Dedifferentiated amniotic fluid mesenchymal stem cell (primary cell): ENCODE measurements at regions not wholly inside any gene's neighbourhood (a gene's known extent, or its start where the extent isn't known, plus 50 kb on each side); places are given as distances from the start of the nearest gene placed in this dataset.

Experiments
- DNase-seq: peaks from one replicate; pipeline ENCODE4 v3.0.0-alpha.2; 2016; ENCODE audit errors: extremely low spot score

DNA sequence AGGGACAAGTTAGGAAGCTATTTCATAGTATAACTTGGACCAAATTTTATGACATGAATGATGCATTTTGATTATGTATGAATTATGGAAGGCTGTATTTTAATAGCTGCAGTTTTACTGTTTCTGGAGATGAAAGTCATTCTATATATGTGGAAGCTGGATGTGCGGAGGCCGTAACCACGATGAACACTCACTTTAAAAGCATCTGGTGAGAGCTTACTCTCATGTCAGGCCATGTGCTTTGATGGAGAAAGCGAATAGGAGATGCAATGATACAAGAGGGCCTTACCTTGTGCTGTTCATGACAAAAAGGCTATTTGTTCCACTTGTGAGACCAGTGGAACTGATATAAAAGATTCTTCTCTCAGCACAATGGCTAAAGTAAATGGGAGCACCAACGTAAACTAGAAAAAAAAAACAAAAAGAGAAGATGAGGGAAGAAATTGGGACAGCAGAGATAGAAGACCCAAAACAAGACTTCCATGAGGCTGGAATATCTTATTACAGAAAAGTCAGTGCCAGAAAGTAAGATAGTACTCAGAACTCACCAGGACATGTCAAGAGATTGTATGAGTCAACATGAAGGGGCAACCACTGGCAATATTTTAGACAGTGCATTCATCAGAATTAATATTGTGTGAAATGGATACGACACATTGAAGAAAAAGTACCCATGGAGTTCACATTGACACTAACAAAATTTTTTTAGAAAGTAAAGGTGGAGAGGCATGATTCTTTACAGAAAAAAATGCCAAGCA, 63.3 kb upstream of the GAB1 start:
- no peak for DNase-seq

DNA sequence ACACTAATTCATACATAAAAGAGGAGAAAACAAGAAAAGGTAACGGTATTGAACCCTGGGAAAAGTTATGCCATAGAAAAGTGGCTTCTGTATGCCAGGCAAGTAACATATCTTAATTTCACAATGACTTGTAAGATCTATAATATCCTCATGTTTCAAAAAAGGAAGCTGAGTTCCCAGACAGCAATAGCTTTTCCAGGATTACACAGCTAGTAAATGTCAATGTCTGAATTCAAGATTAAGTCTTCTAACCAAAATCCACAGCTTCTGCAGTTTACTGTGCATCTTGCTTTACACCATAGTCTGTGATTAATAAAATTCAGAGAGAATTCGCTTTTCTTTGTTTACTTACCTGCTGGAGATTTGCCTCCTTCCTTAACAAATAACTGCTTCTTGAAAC, 55.8 kb upstream of the GAB1 start:
- no peak for DNase-seq

DNA sequence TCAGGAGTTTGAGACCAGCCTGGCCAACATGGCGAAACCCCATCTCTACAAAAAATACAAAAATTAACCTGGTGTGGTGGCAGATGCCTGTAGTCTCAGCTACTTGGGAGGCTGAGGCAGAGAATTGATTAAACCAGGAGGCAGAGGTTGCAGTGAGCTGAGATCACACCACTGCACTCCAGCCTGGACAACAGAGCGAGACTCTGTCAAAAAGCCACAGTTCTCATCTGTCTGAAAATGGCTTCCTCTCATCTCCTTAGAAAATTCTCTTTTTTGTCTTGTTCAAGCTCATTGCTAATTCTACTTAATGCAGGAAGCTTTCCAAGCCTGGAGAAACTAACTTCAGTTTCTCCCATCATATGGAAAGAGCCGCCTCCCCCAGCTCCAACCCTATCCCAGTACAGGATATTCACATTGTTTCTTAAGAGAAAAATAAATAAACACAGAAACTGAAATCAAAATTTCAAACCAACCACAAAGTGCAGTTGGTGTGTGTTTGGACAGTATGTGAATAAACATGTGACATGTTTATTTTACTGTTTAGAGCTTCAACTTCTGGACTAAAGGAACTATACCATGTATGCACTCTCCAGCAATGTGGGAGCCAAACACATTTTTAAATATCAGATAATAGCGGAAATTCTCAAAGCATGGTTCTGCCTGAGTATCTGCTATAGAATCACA, 55.0 kb upstream of the GAB1 start:
- no peak for DNase-seq

DNA sequence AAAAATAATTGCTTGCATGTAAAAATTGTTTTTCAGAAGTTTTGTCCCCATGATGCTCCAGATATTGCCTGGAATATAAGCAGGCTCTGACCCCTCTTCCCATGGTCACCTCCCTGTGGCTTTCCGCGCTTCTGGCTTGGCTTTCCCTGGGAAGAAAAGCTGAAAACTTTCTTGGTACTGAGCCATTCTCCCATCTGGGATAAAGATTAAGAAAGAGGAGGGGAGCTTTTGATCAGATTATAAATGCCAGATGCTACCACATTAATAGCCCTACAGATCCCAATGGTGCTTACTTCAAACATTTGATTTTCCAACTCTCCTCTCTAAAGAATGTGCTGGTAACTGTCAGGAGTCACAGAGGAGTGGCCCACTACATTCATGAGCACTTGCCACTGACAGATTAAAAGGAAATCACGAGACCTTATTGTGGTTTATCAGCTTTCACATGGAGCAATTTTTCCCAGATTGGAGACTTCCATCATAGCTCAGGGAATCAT, 54.4 kb upstream of the GAB1 start:
- DNase-seq: no peak

DNA sequence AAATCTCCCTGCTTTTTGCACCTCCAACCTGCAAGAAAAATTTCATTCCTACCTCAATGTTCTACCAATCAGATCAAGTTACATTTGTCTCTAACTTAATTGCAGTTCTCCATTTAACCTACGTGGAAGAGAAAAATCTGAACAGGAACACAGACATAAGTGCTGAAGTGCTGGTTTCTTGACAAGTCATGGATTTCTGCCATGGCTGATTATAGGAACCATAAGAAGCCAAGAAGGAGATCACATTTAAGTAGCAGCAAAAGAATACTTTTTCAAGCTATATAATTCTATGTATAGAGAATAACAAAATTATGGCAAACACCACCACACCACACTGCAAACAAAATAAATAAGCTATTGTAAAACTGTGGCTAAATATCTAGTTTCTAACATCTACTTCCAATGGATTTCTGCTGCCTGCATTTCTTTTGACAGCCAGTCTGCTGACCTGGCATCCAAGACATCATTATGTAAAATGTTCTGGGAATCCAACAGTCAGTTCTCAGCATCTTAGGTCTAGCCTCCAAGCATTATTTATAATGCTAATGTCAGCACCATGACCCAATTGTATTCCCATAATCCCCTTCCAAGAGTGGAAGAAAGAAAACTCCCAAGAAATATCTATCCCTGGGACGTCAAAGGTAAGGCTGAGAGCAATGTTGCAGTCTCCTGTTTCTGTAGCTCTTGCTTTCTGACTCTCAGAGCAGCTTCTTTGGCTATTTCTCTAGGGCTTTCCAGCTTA, 50.8 kb upstream of the GAB1 start:
- DNase-seq: no peak

DNA sequence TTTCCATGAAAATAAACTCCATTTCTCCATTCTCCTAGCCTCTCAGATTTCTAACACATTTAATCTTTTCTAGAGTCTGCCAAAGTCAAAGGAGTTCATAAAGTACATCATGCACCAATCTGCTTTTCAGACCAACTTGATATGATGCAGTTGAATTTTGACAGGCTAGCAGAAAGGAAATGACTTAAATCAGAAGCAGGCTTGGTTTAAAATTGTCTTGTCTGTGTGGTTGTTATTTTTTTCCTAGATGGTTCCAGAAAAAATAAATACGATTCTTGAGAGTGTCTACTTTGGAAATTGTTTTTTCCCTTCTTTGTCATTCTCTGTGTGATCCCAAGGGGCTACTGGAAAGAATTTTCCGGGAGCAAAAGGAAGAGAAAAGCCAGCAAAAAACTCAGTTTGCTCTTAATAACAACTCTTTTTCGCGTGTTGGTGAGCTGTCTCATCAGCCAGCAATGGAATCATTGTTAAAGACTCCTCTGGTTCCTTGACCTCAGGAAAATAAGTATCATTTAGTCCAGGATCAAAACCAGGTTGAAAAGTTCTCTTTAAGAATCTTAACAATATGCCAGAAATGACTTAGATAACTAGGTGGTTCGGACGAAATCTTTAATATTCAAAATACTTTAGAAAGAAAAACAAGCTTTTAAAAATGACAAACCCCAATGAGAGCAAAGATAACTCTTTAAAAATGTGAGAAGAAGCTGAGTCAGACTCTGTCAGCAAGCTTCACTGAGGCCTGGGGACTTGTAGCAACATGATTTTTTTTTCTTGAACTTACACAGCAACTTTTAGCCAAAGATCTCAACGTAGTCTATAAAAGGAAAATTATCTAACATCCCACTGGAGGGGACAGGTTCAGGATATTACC, 49.7 kb upstream of the GAB1 start:
- peak; percentile 61 for DNase-seq
